Astrocyte of the cerebellum (primary cell): ENCODE measurements at regions not wholly inside any gene's neighbourhood (a gene's known extent, or its start where the extent isn't known, plus 50 kb on each side); places are given as distances from the start of the nearest gene placed in this dataset.

Experiments
- DNase-seq: peaks from one replicate; pipeline ENCODE4 v3.0.0-alpha.2; 2011; ENCODE audit warnings: low read depth
- H3K4me3 ChIP-seq: 2 replicates; pipeline ENCODE4 v1.5.1; 2011; ENCODE audit warnings: mild to moderate bottlenecking, low read depth, low read length, moderate library complexity
- CTCF ChIP-seq: IDR thresholded peaks from 2 replicates; pipeline ENCODE4 v1.5.1; 2012; ENCODE audit warnings: low read length, low read depth, moderate library complexity, mild to moderate bottlenecking; ENCODE audit errors: missing control alignments
- in situ Hi-C: cut with HindIII; loops from 2 replicates; pipeline ENCODE4 v1.10.0; 2017; ENCODE audit warnings: low sequenced_read_pairs

- TF ChIP-seq CTCF, result no peak
- no peak overlapping the region for H3K4me3 ChIP-seq
- no peak for DNase-seq
- in situ Hi-C loops, result no loop called here
Measured at GRCh38 chr4:19883841-19884240, 367.9 kb upstream of the SLIT2 start.

- no peak for DNase-seq
Measured at GRCh38 chr4:19880206-19880605, 371.5 kb upstream of the SLIT2 start.

GRCh38 chr4:19879330-19879729, 372.4 kb upstream of the SLIT2 start:
- no peak for DNase-seq
- H3K4me3 ChIP-seq, result no peak overlapping the region
- TF ChIP-seq CTCF, result no peak
- in situ Hi-C loops, result no loop called here

More at GRCh38 chr4:19880206-19880605, 371.5 kb upstream of the SLIT2 start:
- no peak overlapping the region for H3K4me3 ChIP-seq
- no peak for TF ChIP-seq CTCF
- in situ Hi-C loops, result no loop called here

- no peak for TF ChIP-seq CTCF
- DNase-seq, result no peak
- H3K4me3 ChIP-seq, result no peak overlapping the region
- in situ Hi-C loops, result no loop called here
Measured at GRCh38 chr4:19857991-19858390, 393.7 kb upstream of the SLIT2 start.

GRCh38 chr4:19857380-19857779, 394.3 kb upstream of the SLIT2 start:
- in situ Hi-C loops, result no loop called here
- DNase-seq, result no peak
- TF ChIP-seq CTCF, result no peak

GRCh38 chr4:19850909-19851308, 400.8 kb upstream of the SLIT2 start:
- peak; percentile 44 for TF ChIP-seq CTCF
- no peak overlapping the region for H3K4me3 ChIP-seq
- in situ Hi-C loops, result no loop called here
- DNase-seq, result peak; percentile 86

More at GRCh38 chr4:19857380-19857779, 394.3 kb upstream of the SLIT2 start:
- no peak overlapping the region for H3K4me3 ChIP-seq

GRCh38 chr4:19844446-19844845, 407.3 kb upstream of the SLIT2 start:
- H3K4me3 ChIP-seq, result no peak overlapping the region
- in situ Hi-C loops, result no loop called here
- no peak for DNase-seq
- no peak for TF ChIP-seq CTCF
